Suprapubic skin (tissue), 4 donors: ENCODE measurements at regions not wholly inside any gene's neighbourhood (a gene's known extent, or its start where the extent isn't known, plus 50 kb on each side); places are given as distances from the start of the nearest gene placed in this dataset.

Source experiments
- DNase-seq, 2 donors: peaks; one replicate each; pipeline ENCODE4 v3.0.0-alpha.2; 2019; ENCODE audit warnings: low spot score in 2 of 2
- H3K27ac ChIP-seq: fragments of 200-600 bp; sonication (generic); one replicate; pipeline ENCODE4 v1.5.1; 2019
- H3K27me3 ChIP-seq: fragments of 200-600 bp; sonication (generic); one replicate; pipeline ENCODE4 v1.5.1; 2019
- H3K36me3 ChIP-seq: fragments of 200-600 bp; sonication (generic); one replicate; pipeline ENCODE4 v1.5.1; 2019
- H3K4me1 ChIP-seq: fragments of 200-600 bp; sonication (generic); one replicate; pipeline ENCODE4 v1.5.1; 2019
- H3K4me3 ChIP-seq: fragments of 200-600 bp; sonication (generic); one replicate; pipeline ENCODE4 v1.5.1; 2019; ENCODE audit warnings: mild to moderate bottlenecking
- H3K9me3 ChIP-seq: fragments of 200-600 bp; sonication (generic); one replicate; pipeline ENCODE4 v1.5.1; 2019
- EP300 ChIP-seq: sonication (generic); formaldehyde crosslinking; IDR thresholded peaks from one replicate; pipeline ENCODE4 v1.6.1; 2017; ENCODE audit warnings: antibody characterized with exemption
- POLR2A ChIP-seq, 2 donors: fragments of 450-650 bp; IDR thresholded peaks; one replicate each; pipeline ENCODE4 v1.6.1; 2017; ENCODE audit warnings: antibody characterized with exemption in 2 of 2, mild to moderate bottlenecking in 2 of 2, moderate library complexity in 2 of 2
- POLR2AphosphoS5 ChIP-seq, 3 donors: sonication (generic); formaldehyde crosslinking; IDR thresholded peaks; one replicate each; pipeline ENCODE4 v1.6.1; 2017; ENCODE audit warnings: antibody characterized with exemption in 3 of 3
- WGBS: methylation state at CpG from one replicate; pipeline ENCODE4 v1.1.5; 2018; 5-methylcytosine and 5-hydroxymethylcytosine counted together
- TF ChIP-seq, protein P1 (sequence below), 2 donors: fragments of 200-600 bp in 1 of 2; fragments of 450-650 bp in 1 of 2; sonication (generic) in 1 of 2; IDR thresholded peaks; one replicate each; pipeline ENCODE4 v1.5.1; 2016 to 2019; ENCODE audit warnings: antibody characterized with exemption in 2 of 2, mild to moderate bottlenecking in 1 of 2, moderate library complexity in 1 of 2

DNA sequence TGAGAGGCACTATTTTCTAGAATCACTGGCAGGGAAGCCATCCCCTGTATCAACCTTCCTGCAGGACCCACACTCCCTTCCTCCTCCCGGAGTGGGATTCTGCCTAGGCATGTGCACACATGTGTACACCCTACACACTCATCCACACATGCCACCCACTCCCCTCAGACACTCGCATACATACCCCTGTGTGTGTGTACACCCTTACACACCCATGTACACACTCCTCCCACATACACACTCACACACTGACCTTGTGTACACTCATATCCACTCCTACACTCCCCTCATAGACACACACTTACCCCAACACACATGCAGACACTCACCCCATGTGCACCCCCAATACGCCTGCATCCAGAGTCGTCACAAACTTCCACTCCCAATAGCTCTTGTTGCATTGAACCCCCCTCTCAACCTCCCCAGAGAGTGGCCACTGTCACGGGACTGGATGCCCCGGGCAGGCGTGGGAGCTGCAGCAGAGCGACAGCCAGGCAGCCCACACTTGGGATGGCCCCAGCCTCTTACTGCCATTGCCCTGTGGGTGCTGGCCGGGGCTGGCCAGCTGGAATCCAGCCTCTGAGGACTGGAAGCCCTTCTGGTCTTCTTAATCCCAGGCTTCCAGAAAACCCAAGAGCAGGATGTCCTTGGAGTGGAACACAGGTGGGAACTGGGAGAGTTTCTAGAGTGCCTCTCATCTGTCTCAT, 251.0 kb downstream of the LOXHD1 start:
- Histone ChIP-seq H3K27ac (no peak overlapping the region), H3K4me1 (peaks cover 24% of the 10 kb centered on the region), H3K9me3 (no peaks in the 10 kb centered on the region), H3K4me3 (no peak overlapping the region), H3K27me3 (no peaks in the 10 kb centered on the region), H3K36me3 (no peaks in the 10 kb centered on the region)
- TF ChIP-seq POLR2A (IDR thresholded peaks at IDR 0.05) = no peak
- TF ChIP-seq EP300 = no peak
- TF ChIP-seq, protein P1, sequence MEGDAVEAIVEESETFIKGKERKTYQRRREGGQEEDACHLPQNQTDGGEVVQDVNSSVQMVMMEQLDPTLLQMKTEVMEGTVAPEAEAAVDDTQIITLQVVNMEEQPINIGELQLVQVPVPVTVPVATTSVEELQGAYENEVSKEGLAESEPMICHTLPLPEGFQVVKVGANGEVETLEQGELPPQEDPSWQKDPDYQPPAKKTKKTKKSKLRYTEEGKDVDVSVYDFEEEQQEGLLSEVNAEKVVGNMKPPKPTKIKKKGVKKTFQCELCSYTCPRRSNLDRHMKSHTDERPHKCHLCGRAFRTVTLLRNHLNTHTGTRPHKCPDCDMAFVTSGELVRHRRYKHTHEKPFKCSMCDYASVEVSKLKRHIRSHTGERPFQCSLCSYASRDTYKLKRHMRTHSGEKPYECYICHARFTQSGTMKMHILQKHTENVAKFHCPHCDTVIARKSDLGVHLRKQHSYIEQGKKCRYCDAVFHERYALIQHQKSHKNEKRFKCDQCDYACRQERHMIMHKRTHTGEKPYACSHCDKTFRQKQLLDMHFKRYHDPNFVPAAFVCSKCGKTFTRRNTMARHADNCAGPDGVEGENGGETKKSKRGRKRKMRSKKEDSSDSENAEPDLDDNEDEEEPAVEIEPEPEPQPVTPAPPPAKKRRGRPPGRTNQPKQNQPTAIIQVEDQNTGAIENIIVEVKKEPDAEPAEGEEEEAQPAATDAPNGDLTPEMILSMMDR (IDR thresholded peaks at IDR 0.05) = no peak
- no peak for TF ChIP-seq POLR2AphosphoS5 (IDR thresholded peaks at IDR 0.05)
- DNase-seq = no peak
- WGBS = 81% methylated on average over 7 of the region's 9 CpGs

GRCh38 chr18:46406539-46406932, 250.5 kb downstream of the LOXHD1 start:
- H3K27ac ChIP-seq = no peak overlapping the region
- H3K4me1 ChIP-seq = peaks cover 24% of the 10 kb centered on the region
- no peaks in the 10 kb centered on the region for H3K36me3 ChIP-seq
- TF ChIP-seq, protein P1 (IDR thresholded peaks at IDR 0.05) = no peak
- no peak for TF ChIP-seq POLR2A (IDR thresholded peaks at IDR 0.05)
- 39% methylated on average over 2 of the region's 4 CpGs for WGBS
- H3K9me3 ChIP-seq = no peaks in the 10 kb centered on the region
- H3K4me3 ChIP-seq = no peak overlapping the region
- H3K27me3 ChIP-seq = no peaks in the 10 kb centered on the region
- DNase-seq = no peak

DNA sequence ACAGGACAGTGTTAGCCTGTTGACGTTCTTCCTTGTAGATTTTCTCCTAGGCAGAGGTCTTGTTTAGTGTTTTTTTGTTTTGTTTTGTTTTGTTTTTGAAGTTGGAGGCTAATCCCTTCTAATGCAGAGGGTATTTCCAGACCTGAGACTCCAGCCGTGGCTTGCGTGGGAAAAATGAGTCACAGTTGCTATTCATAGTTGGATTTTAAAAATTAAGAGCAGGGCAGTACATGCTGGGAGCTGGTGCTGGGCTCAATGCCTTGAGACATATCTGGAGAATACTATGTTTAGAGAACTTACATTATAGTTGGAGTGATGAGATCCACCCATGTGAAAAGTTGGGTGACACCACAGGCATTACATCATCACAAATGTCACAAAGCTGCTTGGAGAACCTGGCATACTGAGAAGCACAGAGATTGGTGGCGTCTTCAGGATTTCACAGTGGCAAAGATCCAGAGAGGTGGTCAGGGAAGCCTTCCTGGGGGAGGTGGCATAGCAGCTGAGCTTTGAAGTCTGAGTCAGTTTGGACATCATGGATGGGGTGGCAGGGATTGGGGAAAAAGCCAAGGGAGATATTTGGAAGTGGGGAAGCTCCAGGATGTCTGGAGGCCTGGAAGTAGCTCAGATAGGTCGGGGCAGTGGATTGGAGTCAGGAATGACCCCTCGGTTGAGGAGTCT, 249.4 kb downstream of the LOXHD1 start:
- no peaks in the 10 kb centered on the region for H3K36me3 ChIP-seq
- H3K27ac ChIP-seq = no peak overlapping the region
- no peak overlapping the region for H3K4me3 ChIP-seq
- WGBS = 47% methylated on average over 6 of the region's 6 CpGs
- H3K27me3 ChIP-seq = no peaks in the 10 kb centered on the region
- TF ChIP-seq, protein P1 (IDR thresholded peaks at IDR 0.05) = no peak
- no peak for TF ChIP-seq POLR2AphosphoS5 (IDR thresholded peaks at IDR 0.05)
- TF ChIP-seq POLR2A (IDR thresholded peaks at IDR 0.05) = no peak
- no peak for TF ChIP-seq EP300
- no peak for DNase-seq
- no peaks in the 10 kb centered on the region for H3K9me3 ChIP-seq
- H3K4me1 ChIP-seq = peaks cover 31% of the 10 kb centered on the region

DNA sequence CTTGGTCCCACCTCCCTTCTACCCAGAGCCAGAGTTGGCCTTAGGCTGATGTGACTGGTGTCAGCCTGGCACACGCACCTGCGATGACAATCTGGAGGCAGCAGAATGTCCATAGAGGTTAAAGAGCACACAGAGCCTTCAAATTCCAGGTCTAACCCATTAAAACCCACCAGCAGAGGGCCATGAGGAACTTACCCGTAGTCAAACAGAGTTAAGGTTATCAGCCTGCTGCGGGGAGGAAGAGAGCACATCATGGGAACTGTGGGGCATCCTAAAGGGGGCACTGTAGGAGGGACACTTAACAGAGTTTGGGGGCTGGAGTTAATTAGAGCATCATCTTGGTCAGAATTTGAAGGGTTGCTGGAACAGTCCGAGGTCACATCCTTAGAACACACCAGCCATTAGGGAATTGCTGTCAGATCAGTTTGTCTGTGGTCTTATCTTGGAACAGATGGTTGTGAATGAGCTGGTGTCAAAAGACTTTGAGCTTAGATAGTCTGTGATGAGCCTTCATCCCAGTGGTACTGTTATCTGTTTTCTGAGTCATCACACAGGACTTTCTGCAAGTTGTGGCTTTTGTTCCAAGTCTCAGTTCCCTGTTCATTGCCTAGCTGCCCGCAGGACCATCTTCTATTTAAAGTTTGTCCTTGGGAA, 248.6 kb downstream of the LOXHD1 start:
- H3K4me3 ChIP-seq = no peak overlapping the region
- TF ChIP-seq, protein P1 (IDR thresholded peaks at IDR 0.05) = no peak
- no peak for TF ChIP-seq EP300
- TF ChIP-seq POLR2A (IDR thresholded peaks at IDR 0.05) = no peak
- TF ChIP-seq POLR2AphosphoS5 (IDR thresholded peaks at IDR 0.05) = no peak
- no peak for DNase-seq
- no peaks in the 10 kb centered on the region for H3K9me3 ChIP-seq
- peaks cover 37% of the 10 kb centered on the region for H3K4me1 ChIP-seq
- no peak overlapping the region for H3K27ac ChIP-seq
- H3K27me3 ChIP-seq = no peaks in the 10 kb centered on the region
- H3K36me3 ChIP-seq = no peaks in the 10 kb centered on the region
- WGBS = 84% methylated on average over 6 of the region's 6 CpGs

GRCh38 chr18:46411191-46411828, 245.7 kb downstream of the LOXHD1 start:
- H3K4me3 ChIP-seq = no peak overlapping the region
- no peaks in the 10 kb centered on the region for H3K9me3 ChIP-seq
- WGBS = 65% methylated on average over 4 of the region's 4 CpGs
- no peak for DNase-seq
- no peaks in the 10 kb centered on the region for H3K27me3 ChIP-seq
- peaks cover 41% of the 10 kb centered on the region for H3K4me1 ChIP-seq
- no peaks in the 10 kb centered on the region for H3K36me3 ChIP-seq
- TF ChIP-seq, protein P1 (IDR thresholded peaks at IDR 0.05) = no peak
- no peak for TF ChIP-seq EP300
- TF ChIP-seq POLR2A (IDR thresholded peaks at IDR 0.05) = no peak
- TF ChIP-seq POLR2AphosphoS5 (IDR thresholded peaks at IDR 0.05) = no peak
- H3K27ac ChIP-seq = no peak overlapping the region
